ENCODE measurements at regions not wholly inside any gene's neighbourhood (a gene's known extent, or its start where the extent isn't known, plus 50 kb on each side); places are given as distances from the start of the nearest gene placed in this dataset.

DNA sequence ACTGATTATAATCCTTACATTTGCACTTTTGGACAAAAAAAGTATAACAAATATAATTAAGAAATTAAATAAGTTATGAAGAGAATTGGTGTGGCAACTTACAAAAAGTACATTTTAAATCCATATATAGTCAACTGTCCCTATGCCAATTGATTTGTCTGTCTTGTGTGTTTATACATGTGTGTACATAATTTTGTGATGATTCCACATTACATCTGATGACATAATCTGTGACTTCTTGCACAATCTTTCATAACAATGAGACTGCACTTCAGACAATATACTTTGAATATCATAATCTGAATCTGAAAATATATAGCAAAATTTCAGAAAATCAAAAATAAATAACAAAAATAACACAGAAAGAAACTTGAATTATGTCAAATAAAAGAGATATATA, 953.4 kb downstream of the FAT4 start:
- peak; percentile 69 for DNase-seq (ENCODE audit: low read depth)
- TF ChIP-seq, protein P1, sequence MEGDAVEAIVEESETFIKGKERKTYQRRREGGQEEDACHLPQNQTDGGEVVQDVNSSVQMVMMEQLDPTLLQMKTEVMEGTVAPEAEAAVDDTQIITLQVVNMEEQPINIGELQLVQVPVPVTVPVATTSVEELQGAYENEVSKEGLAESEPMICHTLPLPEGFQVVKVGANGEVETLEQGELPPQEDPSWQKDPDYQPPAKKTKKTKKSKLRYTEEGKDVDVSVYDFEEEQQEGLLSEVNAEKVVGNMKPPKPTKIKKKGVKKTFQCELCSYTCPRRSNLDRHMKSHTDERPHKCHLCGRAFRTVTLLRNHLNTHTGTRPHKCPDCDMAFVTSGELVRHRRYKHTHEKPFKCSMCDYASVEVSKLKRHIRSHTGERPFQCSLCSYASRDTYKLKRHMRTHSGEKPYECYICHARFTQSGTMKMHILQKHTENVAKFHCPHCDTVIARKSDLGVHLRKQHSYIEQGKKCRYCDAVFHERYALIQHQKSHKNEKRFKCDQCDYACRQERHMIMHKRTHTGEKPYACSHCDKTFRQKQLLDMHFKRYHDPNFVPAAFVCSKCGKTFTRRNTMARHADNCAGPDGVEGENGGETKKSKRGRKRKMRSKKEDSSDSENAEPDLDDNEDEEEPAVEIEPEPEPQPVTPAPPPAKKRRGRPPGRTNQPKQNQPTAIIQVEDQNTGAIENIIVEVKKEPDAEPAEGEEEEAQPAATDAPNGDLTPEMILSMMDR (conservative IDR thresholded peaks at IDR 0.05; ENCODE audit: low read length), result no peak
- no peak overlapping the region for H3K4me3 ChIP-seq (ENCODE audit: low read length)

DNA sequence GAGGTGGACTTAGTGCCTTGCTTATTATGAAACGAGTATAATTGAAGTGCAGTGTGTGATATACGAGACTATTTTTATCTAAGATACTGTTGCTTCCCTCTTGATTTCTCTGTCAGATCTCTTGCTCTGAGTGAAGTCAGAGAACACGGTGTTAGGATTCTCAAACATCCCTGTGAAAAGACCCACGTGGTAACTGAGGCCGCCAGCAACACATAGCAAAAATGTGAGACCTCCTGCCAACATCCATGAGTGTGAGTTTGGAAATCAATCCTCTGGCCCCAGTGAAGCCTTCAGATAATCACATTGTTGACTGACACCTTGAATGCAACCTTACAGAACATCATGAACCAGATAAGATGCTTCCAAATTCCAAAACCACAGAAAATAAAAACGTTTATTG, 954.4 kb downstream of the FAT4 start:
- no peak overlapping the region for H3K4me3 ChIP-seq (ENCODE audit: low read length)
- DNase-seq (ENCODE audit: low read depth), result peak; percentile 50
- TF ChIP-seq, protein P1 (conservative IDR thresholded peaks at IDR 0.05; ENCODE audit: low read length), result no peak

DNA sequence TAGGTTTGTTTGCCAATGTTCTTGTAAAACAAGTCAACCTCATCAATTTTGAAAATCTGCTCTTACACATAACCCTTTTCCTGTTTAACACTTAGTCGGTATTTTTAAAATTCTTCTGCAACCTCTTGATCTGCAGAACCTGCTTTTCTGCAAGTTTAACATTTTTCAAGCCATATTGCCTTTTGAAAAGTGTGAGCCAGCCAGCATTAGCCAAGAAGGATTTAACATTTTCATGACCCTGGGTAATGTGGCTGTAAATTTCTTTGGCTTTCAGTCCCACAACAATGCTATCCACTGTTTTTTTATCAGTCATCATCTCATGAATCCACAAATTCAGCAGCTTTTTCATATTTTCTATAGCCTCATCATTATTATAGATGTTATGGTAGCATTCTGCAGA, 956.5 kb downstream of the FAT4 start:
- DNase-seq (ENCODE audit: low read depth), result peak; percentile 60
- no peak overlapping the region for H3K4me3 ChIP-seq (ENCODE audit: low read length)
- TF ChIP-seq, protein P1 (conservative IDR thresholded peaks at IDR 0.05; ENCODE audit: low read length), result no peak

DNA sequence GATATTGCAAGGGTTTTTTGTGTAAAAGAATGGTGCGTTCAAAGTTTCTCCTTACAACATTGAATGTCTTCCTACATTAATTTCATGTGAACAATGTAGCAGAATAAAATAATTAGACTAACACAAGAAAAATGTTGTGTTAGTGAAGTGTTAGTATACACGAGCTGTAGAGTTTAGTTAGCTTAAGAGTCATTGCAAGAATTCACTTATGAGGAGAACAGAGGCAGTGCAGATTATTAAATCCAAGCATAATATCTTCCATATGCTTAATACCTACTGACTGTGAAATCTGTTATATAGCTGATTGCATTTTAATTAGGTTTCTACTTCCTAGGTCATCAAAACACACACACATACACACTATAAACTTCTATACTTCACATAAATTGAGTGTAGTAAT, 959.0 kb downstream of the FAT4 start:
- no peak overlapping the region for H3K4me3 ChIP-seq (ENCODE audit: low read length)
- no peak for DNase-seq (ENCODE audit: low read depth)
- TF ChIP-seq, protein P1 (conservative IDR thresholded peaks at IDR 0.05; ENCODE audit: low read length), result no peak

DNA sequence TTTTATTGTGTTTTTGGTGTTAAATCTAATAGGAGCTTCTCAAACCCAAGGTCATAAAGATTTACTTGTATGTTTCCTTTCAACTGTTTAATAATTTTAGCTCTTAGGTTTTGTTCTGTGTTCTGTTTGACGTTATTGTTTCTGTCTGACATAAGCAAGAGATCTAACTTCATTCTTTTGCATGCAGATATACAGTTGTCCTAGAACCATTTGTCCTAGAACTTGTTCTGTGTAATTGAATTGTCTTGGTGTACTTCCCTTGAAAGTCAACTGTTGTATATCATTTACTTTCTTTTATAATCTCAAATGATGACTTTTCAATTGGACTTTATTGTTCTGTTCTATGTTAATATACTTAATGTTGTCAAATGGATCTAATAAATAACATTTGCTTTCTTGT, 977.1 kb downstream of the FAT4 start:
- no peak for DNase-seq (ENCODE audit: low read depth)
- TF ChIP-seq, protein P1 (conservative IDR thresholded peaks at IDR 0.05; ENCODE audit: low read length), result no peak
- no peak overlapping the region for H3K4me3 ChIP-seq (ENCODE audit: low read length)

DNA sequence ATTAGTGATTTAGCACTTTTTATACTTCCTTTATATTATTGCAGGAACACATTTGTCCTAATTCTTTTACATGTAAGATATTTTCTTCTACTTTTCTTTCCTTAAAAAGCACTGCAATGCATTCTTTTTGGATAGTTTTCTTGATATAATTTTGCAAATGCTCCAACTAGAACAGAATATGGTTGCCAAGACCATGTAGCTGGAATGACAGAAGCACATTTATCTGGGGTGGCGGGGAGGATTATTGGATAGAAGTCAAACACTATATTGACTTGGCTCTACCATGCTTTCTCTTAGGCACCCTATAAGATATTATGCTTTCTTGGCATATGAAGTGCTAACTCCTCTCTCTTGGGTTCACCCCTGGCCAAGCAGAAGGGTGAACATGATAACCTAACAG, 983.5 kb downstream of the FAT4 start:
- TF ChIP-seq, protein P1 (conservative IDR thresholded peaks at IDR 0.05; ENCODE audit: low read length), result no peak
- H3K4me3 ChIP-seq (ENCODE audit: low read length), result no peak overlapping the region
- DNase-seq (ENCODE audit: low read depth), result no peak

DNA sequence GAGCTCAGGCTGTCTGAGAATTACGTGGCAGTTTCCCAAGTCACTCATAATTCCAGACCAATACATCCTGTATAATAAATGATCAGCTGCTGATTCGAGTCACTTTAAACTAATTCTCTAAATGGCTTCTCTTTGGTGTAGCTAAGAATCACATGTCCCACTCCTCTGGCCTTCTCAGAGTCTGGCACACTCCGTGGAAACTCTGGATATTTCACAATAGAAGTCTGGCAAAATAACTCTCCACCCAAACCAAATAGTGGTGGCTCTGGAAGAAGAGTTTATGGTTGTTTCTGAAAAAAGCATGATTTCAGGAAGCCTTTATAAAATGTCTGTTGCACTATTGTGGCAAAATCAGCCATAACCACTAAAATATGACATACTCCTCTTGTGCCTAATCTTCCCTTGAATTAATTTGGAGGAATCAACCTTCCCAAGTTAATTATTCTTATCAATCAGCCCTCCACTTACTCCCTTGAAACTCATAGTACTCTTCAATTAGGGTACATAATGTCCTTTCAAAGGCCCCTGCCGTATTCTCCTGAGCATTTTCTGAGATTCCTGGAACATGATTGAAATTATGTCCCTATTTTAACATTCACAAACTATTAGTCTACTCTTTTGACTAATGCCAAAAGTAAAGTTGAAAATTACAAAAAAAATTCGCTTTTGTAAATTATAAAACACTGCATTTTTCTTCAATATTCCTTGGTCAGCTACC, 991.6 kb downstream of the FAT4 start:
- TF ChIP-seq, protein P1 (conservative IDR thresholded peaks at IDR 0.05; ENCODE audit: low read length), result no peak
- peak; percentile 33 for DNase-seq (ENCODE audit: low read depth)

More for the DNA sequence above, 991.6 kb downstream of the FAT4 start:
- no peak overlapping the region for H3K4me3 ChIP-seq (ENCODE audit: low read length)
